H9 (cell line): ENCODE measurements at regions not wholly inside any gene's neighbourhood (a gene's known extent, or its start where the extent isn't known, plus 50 kb on each side); places are given as distances from the start of the nearest gene placed in this dataset.

ENCODE experiments used
- DNase-seq: peaks from one replicate; pipeline ENCODE4 v3.0.0-alpha.2; 2017
- H2AFZ ChIP-seq: one replicate; pipeline ENCODE4 v1.6.1; 2013; ENCODE audit warnings: mild to moderate bottlenecking, low read length, control low read depth, moderate library complexity
- H2AK5ac ChIP-seq: 2 replicates; pipeline ENCODE4 v1.6.1; 2013; ENCODE audit warnings: low read length, control low read depth, mixed read lengths; ENCODE audit not compliant: insufficient read length
- H2BK120ac ChIP-seq: one replicate; pipeline ENCODE4 v1.6.1; 2013; ENCODE audit warnings: low read depth, mild to moderate bottlenecking, low read length, control low read depth, inconsistent platforms; ENCODE audit not compliant: poor library complexity, severe bottlenecking
- H2BK12ac ChIP-seq: 2 replicates; pipeline ENCODE4 v1.6.1; 2013; ENCODE audit warnings: low read length, control low read depth, mixed read lengths, low read depth; ENCODE audit not compliant: insufficient read length
- H2BK15ac ChIP-seq: 2 replicates; pipeline ENCODE4 v1.6.1; 2013; ENCODE audit warnings: low read depth, low read length, control low read depth
- H2BK20ac ChIP-seq: one replicate; pipeline ENCODE4 v1.6.1; 2013; ENCODE audit warnings: low read depth, mild to moderate bottlenecking, low read length, control low read depth, inconsistent platforms; ENCODE audit not compliant: poor library complexity, severe bottlenecking
- H2BK5ac ChIP-seq: 2 replicates; pipeline ENCODE4 v1.6.1; 2013; ENCODE audit warnings: low read length, control low read depth, mixed read lengths; ENCODE audit not compliant: insufficient read length
- H3K14ac ChIP-seq: 2 replicates; pipeline ENCODE4 v1.6.1; 2013; ENCODE audit warnings: low read length, control low read depth; ENCODE audit not compliant: insufficient read depth
- H3K18ac ChIP-seq: 2 replicates; pipeline ENCODE4 v1.6.1; 2013; ENCODE audit warnings: low read depth, mild to moderate bottlenecking, mixed read lengths, low read length, control low read depth; ENCODE audit not compliant: insufficient read length
- H3K23ac ChIP-seq: 2 replicates; pipeline ENCODE4 v1.6.1; 2013; ENCODE audit warnings: low read length, control low read depth, mixed read lengths, low read depth; ENCODE audit not compliant: insufficient read length
- H3K23me2 ChIP-seq: 2 replicates; pipeline ENCODE4 v1.6.1; 2013; ENCODE audit warnings: low read depth, mild to moderate bottlenecking, mixed read lengths, low read length, control low read depth; ENCODE audit not compliant: insufficient read length, poor library complexity, severe bottlenecking
- H3K27ac ChIP-seq: 2 replicates; pipeline ENCODE4 v1.5.1; 2013; ENCODE audit warnings: low read length, control low read depth, mixed read lengths, low read depth; ENCODE audit not compliant: insufficient read length
- H3K27me3 ChIP-seq: 2 replicates; pipeline ENCODE4 v1.6.1; 2013; ENCODE audit warnings: low read length, control low read depth, inconsistent platforms; ENCODE audit not compliant: insufficient read depth
- H3K4ac ChIP-seq: 2 replicates; pipeline ENCODE4 v1.6.1; 2013; ENCODE audit warnings: low read depth, mild to moderate bottlenecking, control low read depth, inconsistent platforms, low read length, moderate library complexity
- H3K4me1 ChIP-seq: 2 replicates; pipeline ENCODE4 v1.6.1; 2013; ENCODE audit warnings: low read length, control low read depth, inconsistent platforms; ENCODE audit not compliant: insufficient read depth
- H3K4me2 ChIP-seq: 2 replicates; pipeline ENCODE4 v1.6.1; 2013; ENCODE audit warnings: low read length, control low read depth, mixed read lengths; ENCODE audit not compliant: insufficient read length, insufficient read depth
- H3K56ac ChIP-seq: 2 replicates; pipeline ENCODE4 v1.6.1; 2013; ENCODE audit warnings: low read depth, mild to moderate bottlenecking, mixed read lengths, low read length, control low read depth; ENCODE audit not compliant: insufficient read length
- H3K79me1 ChIP-seq: 2 replicates; pipeline ENCODE4 v1.6.1; 2013; ENCODE audit warnings: low read depth, mild to moderate bottlenecking, moderate library complexity, low read length, control low read depth, inconsistent platforms; ENCODE audit not compliant: insufficient read depth, poor library complexity, severe bottlenecking
- H3K79me2 ChIP-seq: 2 replicates; pipeline ENCODE4 v1.6.1; 2013; ENCODE audit warnings: low read length, control low read depth, inconsistent platforms; ENCODE audit not compliant: insufficient read depth
- H3K9ac ChIP-seq: 2 replicates; pipeline ENCODE4 v1.6.1; 2013; ENCODE audit warnings: low read length, control low read depth, mixed read lengths; ENCODE audit not compliant: insufficient read length; ENCODE audit errors: extremely low read depth
- H3K9me3 ChIP-seq: one replicate; pipeline ENCODE4 v1.6.1; 2013; ENCODE audit warnings: low read depth, low read length, inconsistent platforms; ENCODE audit not compliant: control insufficient read depth
- H3T11ph ChIP-seq: one replicate; pipeline ENCODE4 v1.6.1; 2013; ENCODE audit warnings: mild to moderate bottlenecking, low read length, control low read depth, inconsistent platforms
- H4K20me1 ChIP-seq: one replicate; pipeline ENCODE4 v1.6.1; 2013; ENCODE audit not compliant: control insufficient read depth, insufficient read length, insufficient read depth
- H4K5ac ChIP-seq: 2 replicates; pipeline ENCODE4 v1.6.1; 2013; ENCODE audit warnings: low read depth, mild to moderate bottlenecking, mixed read lengths, low read length, control low read depth; ENCODE audit not compliant: insufficient read length
- H4K8ac ChIP-seq: replicated peaks from 2 replicates; pipeline ENCODE4 v1.6.1; 2013; ENCODE audit warnings: low read length, control low read depth, mixed read lengths, low read depth; ENCODE audit not compliant: insufficient read length
- H4K91ac ChIP-seq: 2 replicates; pipeline ENCODE4 v1.6.1; 2013; ENCODE audit warnings: low read depth, mild to moderate bottlenecking, moderate library complexity, mixed read lengths, low read length, control low read depth; ENCODE audit not compliant: insufficient read length
- H3K27ac Mint-ChIP-seq, 3 experiments: 2 replicates in 2 of 3; 3 replicates in 1 of 3; pipeline ENCODE4 v1.8.0; 2020 to 2021; ENCODE audit warnings: mixed read lengths in 3 of 3, mild to moderate bottlenecking in 1 of 3, moderate library complexity in 1 of 3
- H3K27me3 Mint-ChIP-seq: 2 replicates; pipeline ENCODE4 v1.8.0; 2021; ENCODE audit warnings: low read depth, mild to moderate bottlenecking, moderate library complexity, mixed read lengths
- H3K36me3 Mint-ChIP-seq, 3 experiments: 2 replicates in 2 of 3; 3 replicates in 1 of 3; pipeline ENCODE4 v1.8.0; 2020 to 2021; ENCODE audit warnings: low read depth in 3 of 3, mixed read lengths in 3 of 3; ENCODE audit not compliant: insufficient read depth in 1 of 3
- H3K4me1 Mint-ChIP-seq, 2 experiments: 2 replicates each; pipeline ENCODE4 v1.8.0; 2020; ENCODE audit warnings: mixed read lengths in 2 of 2
- H3K4me3 Mint-ChIP-seq, 2 experiments: 2 replicates in 1 of 2; 3 replicates in 1 of 2; pipeline ENCODE4 v1.8.0; 2020 to 2021; ENCODE audit warnings: mild to moderate bottlenecking in 2 of 2, mixed read lengths in 2 of 2, moderate library complexity in 1 of 2
- H3K9me3 Mint-ChIP-seq, 2 experiments: 2 replicates in 1 of 2; 3 replicates in 1 of 2; pipeline ENCODE4 v1.8.0; 2020; ENCODE audit warnings: mild to moderate bottlenecking in 2 of 2, mixed read lengths in 2 of 2, moderate library complexity in 1 of 2
- WGBS: extraction: QIAGEN DNeasy Blood & Tissue Kit; methylation state at CpG from one replicate; pipeline ENCODE4 v1.1.7; 2013; ENCODE audit warnings: missing lambda C conversion rate, low lambda C conversion rate, mixed read lengths; ENCODE audit not compliant: insufficient read length; ENCODE audit errors: extremely low coverage; 5-methylcytosine and 5-hydroxymethylcytosine counted together
- TF ChIP-seq, protein P1 (sequence below): fragments of 200-600 bp; sonication (generic); conservative IDR thresholded peaks from 3 replicates; pipeline ENCODE4 v1.8.0; 2021; ENCODE audit warnings: antibody characterized with exemption, mild to moderate bottlenecking

DNA sequence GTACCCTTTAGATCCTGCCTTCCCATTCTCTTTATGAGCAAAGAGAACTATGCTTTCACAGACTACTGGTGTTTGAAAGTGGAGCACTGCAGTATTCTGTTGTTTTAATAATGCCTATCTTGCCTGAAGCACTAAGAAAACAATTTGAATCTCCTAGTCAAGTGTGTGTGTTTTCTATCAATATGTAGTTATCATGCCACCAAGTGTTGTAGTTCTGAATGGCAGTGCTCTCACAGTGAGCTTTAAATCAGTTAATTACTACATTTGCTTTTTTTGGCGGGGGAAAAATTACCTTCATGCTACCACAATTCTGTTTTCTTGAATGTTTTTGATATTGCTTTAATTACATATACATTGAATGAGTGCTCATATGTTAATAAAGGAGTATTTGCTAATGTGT lies 143.6 kb upstream of the FAM47A start:
- Histone ChIP-seq H2BK5ac (no peak overlapping the region), H3K79me1 (no peaks in the 10 kb centered on the region), H3K56ac (no peak overlapping the region), H3K14ac (no peak overlapping the region), H4K91ac (no peak overlapping the region), H2BK120ac (no peak overlapping the region), H3K23ac (no peak overlapping the region), H3K4me2 (no peak overlapping the region), H3T11ph (no peak overlapping the region), H4K20me1 (no peaks in the 10 kb centered on the region), H2BK20ac (no peak overlapping the region), H2BK12ac (no peak overlapping the region), H3K9ac (no peak overlapping the region), H3K18ac (no peak overlapping the region), H3K4me1 (no peaks in the 10 kb centered on the region), H3K9me3 (no peaks in the 10 kb centered on the region), H2AK5ac (no peak overlapping the region), H4K5ac (no peak overlapping the region), H3K4ac (no peak overlapping the region), H3K27me3 (no peaks in the 10 kb centered on the region), H3K23me2 (no peaks in the 10 kb centered on the region), H2BK15ac (no peak overlapping the region), H2AFZ (no peak overlapping the region), H3K79me2 (no peaks in the 10 kb centered on the region), H3K27ac (no peak overlapping the region), H4K8ac (no peak overlapping the region)
- no peak overlapping the region for H3K27ac Mint-ChIP-seq
- peaks cover 4 to 31% of the 10 kb centered on the region in 2 experiments; a peak in 3 of 5 replicates for H3K9me3 Mint-ChIP-seq
- H3K4me3 Mint-ChIP-seq: no peak overlapping the region
- WGBS: no CpG with 5 or more reads among the region's 1 CpG
- H3K27me3 Mint-ChIP-seq: no peaks in the 10 kb centered on the region
- no peak for DNase-seq
- H3K36me3 Mint-ChIP-seq: no peaks in the 10 kb centered on the region
- TF ChIP-seq, protein P1, sequence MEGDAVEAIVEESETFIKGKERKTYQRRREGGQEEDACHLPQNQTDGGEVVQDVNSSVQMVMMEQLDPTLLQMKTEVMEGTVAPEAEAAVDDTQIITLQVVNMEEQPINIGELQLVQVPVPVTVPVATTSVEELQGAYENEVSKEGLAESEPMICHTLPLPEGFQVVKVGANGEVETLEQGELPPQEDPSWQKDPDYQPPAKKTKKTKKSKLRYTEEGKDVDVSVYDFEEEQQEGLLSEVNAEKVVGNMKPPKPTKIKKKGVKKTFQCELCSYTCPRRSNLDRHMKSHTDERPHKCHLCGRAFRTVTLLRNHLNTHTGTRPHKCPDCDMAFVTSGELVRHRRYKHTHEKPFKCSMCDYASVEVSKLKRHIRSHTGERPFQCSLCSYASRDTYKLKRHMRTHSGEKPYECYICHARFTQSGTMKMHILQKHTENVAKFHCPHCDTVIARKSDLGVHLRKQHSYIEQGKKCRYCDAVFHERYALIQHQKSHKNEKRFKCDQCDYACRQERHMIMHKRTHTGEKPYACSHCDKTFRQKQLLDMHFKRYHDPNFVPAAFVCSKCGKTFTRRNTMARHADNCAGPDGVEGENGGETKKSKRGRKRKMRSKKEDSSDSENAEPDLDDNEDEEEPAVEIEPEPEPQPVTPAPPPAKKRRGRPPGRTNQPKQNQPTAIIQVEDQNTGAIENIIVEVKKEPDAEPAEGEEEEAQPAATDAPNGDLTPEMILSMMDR: peak; percentile 70
- H3K4me1 Mint-ChIP-seq: peaks cover 22 to 24% of the 10 kb centered on the region in 2 experiments
